Endothelial cell of umbilical vein (primary cell): ENCODE measurements at regions not wholly inside any gene's neighbourhood (a gene's known extent, or its start where the extent isn't known, plus 50 kb on each side); places are given as distances from the start of the nearest gene placed in this dataset.

Experiments
- EZH2 ChIP-seq: IDR thresholded peaks from 2 replicates; pipeline ENCODE4 v1.6.1; 2012; ENCODE audit warnings: borderline replicate concordance, low read depth, mild to moderate bottlenecking, moderate library complexity, low read length, inconsistent platforms; ENCODE audit not compliant: severe bottlenecking
- MYC ChIP-seq: IDR thresholded peaks from one replicate; pipeline ENCODE4 v1.6.1; 2011; ENCODE audit warnings: mild to moderate bottlenecking, low read depth, low read length
- POLR2A ChIP-seq: IDR thresholded peaks from 2 replicates; pipeline ENCODE4 v1.6.1; 2012; ENCODE audit warnings: low read depth, mild to moderate bottlenecking, control low read depth, low read length
- POLR2AphosphoS5 ChIP-seq: IDR thresholded peaks from 2 replicates; pipeline ENCODE4 v1.6.1; 2012; ENCODE audit warnings: low read depth, mild to moderate bottlenecking, control low read depth, low read length, moderate library complexity; ENCODE audit not compliant: insufficient read depth
- TF ChIP-seq, protein P1 (sequence below), 2 donors: IDR thresholded peaks; 1 replicate in 1 of 2; 2 replicates in 1 of 2; pipeline ENCODE4 v1.5.1; 2011; ENCODE audit warnings: low read length in 2 of 2, mild to moderate bottlenecking in 2 of 2, moderate library complexity in 2 of 2, control low read depth in 1 of 2, inconsistent platforms in 1 of 2, low read depth in 1 of 2; ENCODE audit not compliant: insufficient read depth in 1 of 2; ENCODE audit errors: extremely low read depth in 1 of 2
- TF ChIP-seq, protein P2 (sequence below): IDR thresholded peaks from 2 replicates; pipeline ENCODE4 v1.6.1; 2011; ENCODE audit not compliant: insufficient read depth, insufficient read length

DNA sequence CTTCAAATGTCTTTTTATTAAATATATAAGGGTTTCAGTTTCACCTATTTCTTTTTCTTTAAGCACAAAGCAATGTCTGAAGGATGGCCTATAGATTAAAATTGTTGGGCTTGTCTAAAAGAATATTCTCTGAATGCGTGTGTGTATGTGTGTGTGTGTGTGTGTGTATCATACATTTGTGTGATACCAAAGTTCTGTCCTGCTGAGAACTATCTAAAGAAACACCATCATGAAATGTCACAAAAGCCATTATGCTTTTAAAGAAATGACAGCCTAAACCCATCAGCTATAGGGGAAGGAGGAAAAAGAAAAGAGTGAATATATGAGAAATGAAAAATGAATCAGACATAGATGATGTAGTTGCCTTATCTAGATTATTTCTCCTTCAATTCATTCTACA, 1501.5 kb upstream of the TENM3 start:
- TF ChIP-seq, protein P1, sequence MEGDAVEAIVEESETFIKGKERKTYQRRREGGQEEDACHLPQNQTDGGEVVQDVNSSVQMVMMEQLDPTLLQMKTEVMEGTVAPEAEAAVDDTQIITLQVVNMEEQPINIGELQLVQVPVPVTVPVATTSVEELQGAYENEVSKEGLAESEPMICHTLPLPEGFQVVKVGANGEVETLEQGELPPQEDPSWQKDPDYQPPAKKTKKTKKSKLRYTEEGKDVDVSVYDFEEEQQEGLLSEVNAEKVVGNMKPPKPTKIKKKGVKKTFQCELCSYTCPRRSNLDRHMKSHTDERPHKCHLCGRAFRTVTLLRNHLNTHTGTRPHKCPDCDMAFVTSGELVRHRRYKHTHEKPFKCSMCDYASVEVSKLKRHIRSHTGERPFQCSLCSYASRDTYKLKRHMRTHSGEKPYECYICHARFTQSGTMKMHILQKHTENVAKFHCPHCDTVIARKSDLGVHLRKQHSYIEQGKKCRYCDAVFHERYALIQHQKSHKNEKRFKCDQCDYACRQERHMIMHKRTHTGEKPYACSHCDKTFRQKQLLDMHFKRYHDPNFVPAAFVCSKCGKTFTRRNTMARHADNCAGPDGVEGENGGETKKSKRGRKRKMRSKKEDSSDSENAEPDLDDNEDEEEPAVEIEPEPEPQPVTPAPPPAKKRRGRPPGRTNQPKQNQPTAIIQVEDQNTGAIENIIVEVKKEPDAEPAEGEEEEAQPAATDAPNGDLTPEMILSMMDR (IDR thresholded peaks at IDR 0.05; ENCODE audit: extremely low read depth in 1 of 2, insufficient read depth in 1 of 2, low read depth in 1 of 2, low read length in 2 of 2), result no peak
- TF ChIP-seq EZH2, result no peak
- TF ChIP-seq POLR2A, result no peak
- TF ChIP-seq, protein P2, sequence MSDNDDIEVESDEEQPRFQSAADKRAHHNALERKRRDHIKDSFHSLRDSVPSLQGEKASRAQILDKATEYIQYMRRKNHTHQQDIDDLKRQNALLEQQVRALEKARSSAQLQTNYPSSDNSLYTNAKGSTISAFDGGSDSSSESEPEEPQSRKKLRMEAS, result no peak
- TF ChIP-seq POLR2AphosphoS5, result no peak
- no peak for TF ChIP-seq MYC
